ENCODE measurements at regions not wholly inside any gene's neighbourhood (a gene's known extent, or its start where the extent isn't known, plus 50 kb on each side); places are given as distances from the start of the nearest gene placed in this dataset.

GRCh38 chrY:15415165-15415564 lies 890.8 kb downstream of the NLGN4Y start:
- TF ChIP-seq HDAC2 (IDR thresholded peaks at IDR 0.05) (no peak), CTCF (IDR thresholded peaks at IDR 0.05) (no peak), TP53 (CRISPR knock-in tag; IDR thresholded peaks at IDR 0.05) (no peak), FOXS1 (CRISPR knock-in tag; IDR thresholded peaks at IDR 0.05) (no peak), JUN (IDR thresholded peaks at IDR 0.05) (no peak)
- TF ChIP-seq, protein P1, sequence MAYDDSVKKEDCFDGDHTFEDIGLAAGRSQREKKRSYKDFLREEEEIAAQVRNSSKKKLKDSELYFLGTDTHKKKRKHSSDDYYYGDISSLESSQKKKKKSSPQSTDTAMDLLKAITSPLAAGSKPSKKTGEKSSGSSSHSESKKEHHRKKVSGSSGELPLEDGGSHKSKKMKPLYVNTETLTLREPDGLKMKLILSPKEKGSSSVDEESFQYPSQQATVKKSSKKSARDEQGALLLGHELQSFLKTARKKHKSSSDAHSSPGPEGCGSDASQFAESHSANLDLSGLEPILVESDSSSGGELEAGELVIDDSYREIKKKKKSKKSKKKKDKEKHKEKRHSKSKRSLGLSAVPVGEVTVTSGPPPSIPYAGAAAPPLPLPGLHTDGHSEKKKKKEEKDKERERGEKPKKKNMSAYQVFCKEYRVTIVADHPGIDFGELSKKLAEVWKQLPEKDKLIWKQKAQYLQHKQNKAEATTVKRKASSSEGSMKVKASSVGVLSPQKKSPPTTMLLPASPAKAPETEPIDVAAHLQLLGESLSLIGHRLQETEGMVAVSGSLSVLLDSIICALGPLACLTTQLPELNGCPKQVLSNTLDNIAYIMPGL (CRISPR knock-in tag; IDR thresholded peaks at IDR 0.05; ENCODE audit: borderline replicate concordance): no peak

Measured in A549 (cell line).